ENCODE measurements at regions not wholly inside any gene's neighbourhood (a gene's known extent, or its start where the extent isn't known, plus 50 kb on each side); places are given as distances from the start of the nearest gene placed in this dataset.

GRCh38 chr5:28766565-28767158 is 1728.3 kb upstream of the CDH9 start:
- Histone ChIP-seq H3K4me3 (ENCODE audit: low read length) (no peak overlapping the region), H3K27ac (ENCODE audit: low read depth in 1 of 2, low read length in 2 of 2) (no peak overlapping the region), H3K27me3 (ENCODE audit: control insufficient read depth in 1 of 2, insufficient read depth in 2 of 2, low read length in 2 of 2) (no peaks in the 10 kb centered on the region), H3K36me3 (ENCODE audit: insufficient read depth, low read length) (no peaks in the 10 kb centered on the region), H3K9me3 (ENCODE audit: control insufficient read depth in 1 of 2, insufficient read depth in 1 of 2, low read length in 2 of 2) (peaks cover 0 to 8% of the 10 kb centered on the region in 2 experiments), H3K4me1 (ENCODE audit: insufficient read depth, low read length) (no peaks in the 10 kb centered on the region)
- Mint-ChIP-seq H3K4me3 (no peak overlapping the region), H3K27ac (no peak overlapping the region), H3K9me3 (peaks cover 7% of the 10 kb centered on the region), H3K27me3 (no peaks in the 10 kb centered on the region), H3K36me3 (ENCODE audit: low read depth) (no peaks in the 10 kb centered on the region), H3K4me1 (ENCODE audit: low read depth) (no peaks in the 10 kb centered on the region)
- CTCF ChIA-PET = no interaction called here
- no peak for ATAC-seq (ENCODE audit: poor library complexity)
- POLR2A ChIA-PET = no interaction called here
- intact Hi-C loops (cut with DNase I, micrococcal nuclease) = no loop called here
- no peak for DNase-seq
- TF ChIP-seq CTCF (IDR thresholded peaks at IDR 0.05) = no peak

- TF ChIP-seq CTCF (IDR thresholded peaks at IDR 0.05) = no peak
- Mint-ChIP-seq H3K27me3 (no peaks in the 10 kb centered on the region), H3K4me1 (ENCODE audit: low read depth) (no peaks in the 10 kb centered on the region), H3K9me3 (peaks cover 13% of the 10 kb centered on the region), H3K27ac (no peak overlapping the region), H3K36me3 (ENCODE audit: low read depth) (no peaks in the 10 kb centered on the region), H3K4me3 (no peak overlapping the region)
- H3K4me3 ChIP-seq (ENCODE audit: low read length) = no peak overlapping the region
- H3K27ac ChIP-seq (ENCODE audit: low read depth in 1 of 2, low read length in 2 of 2) = no peak overlapping the region
- no peak for ATAC-seq (ENCODE audit: poor library complexity)
- DNase-seq = no peak
- H3K27me3 ChIP-seq (ENCODE audit: control insufficient read depth in 1 of 2, insufficient read depth in 2 of 2, low read length in 2 of 2) = no peaks in the 10 kb centered on the region
- H3K9me3 ChIP-seq (ENCODE audit: control insufficient read depth in 1 of 2, insufficient read depth in 1 of 2, low read length in 2 of 2) = peaks cover 7 to 15% of the 10 kb centered on the region in 2 experiments
- no peaks in the 10 kb centered on the region for H3K4me1 ChIP-seq (ENCODE audit: insufficient read depth, low read length)
- ChIA-PET CTCF (no interaction called here), POLR2A (no interaction called here)
- intact Hi-C loops (cut with DNase I, micrococcal nuclease) = no loop called here
- H3K36me3 ChIP-seq (ENCODE audit: insufficient read depth, low read length) = no peaks in the 10 kb centered on the region
These were observed 1713.0 kb upstream of the CDH9 start for GRCh38 chr5:28751396-28751795.

GRCh38 chr5:28750251-28750650 is 1711.9 kb upstream of the CDH9 start:
- no peak overlapping the region for H3K27ac ChIP-seq (ENCODE audit: low read depth in 1 of 2, low read length in 2 of 2)
- POLR2A ChIA-PET = no interaction called here

More at GRCh38 chr5:28750251-28750650, 1711.9 kb upstream of the CDH9 start:
- H3K4me3 Mint-ChIP-seq = no peak overlapping the region
- no peaks in the 10 kb centered on the region for H3K36me3 ChIP-seq (ENCODE audit: insufficient read depth, low read length)
- H3K4me1 Mint-ChIP-seq (ENCODE audit: low read depth) = no peaks in the 10 kb centered on the region
- no peak for TF ChIP-seq CTCF (IDR thresholded peaks at IDR 0.05)
- H3K9me3 Mint-ChIP-seq = peaks cover 13% of the 10 kb centered on the region
- no peaks in the 10 kb centered on the region for H3K27me3 Mint-ChIP-seq
- intact Hi-C loops (cut with DNase I, micrococcal nuclease) = no loop called here
- no peaks in the 10 kb centered on the region for H3K4me1 ChIP-seq (ENCODE audit: insufficient read depth, low read length)
- ATAC-seq (ENCODE audit: poor library complexity) (no peak), DNase-seq (no peak)
- no peaks in the 10 kb centered on the region for H3K27me3 ChIP-seq (ENCODE audit: control insufficient read depth in 1 of 2, insufficient read depth in 2 of 2, low read length in 2 of 2)
- H3K27ac Mint-ChIP-seq = no peak overlapping the region
- CTCF ChIA-PET = no interaction called here
- peaks cover 7 to 9% of the 10 kb centered on the region in 2 experiments for H3K9me3 ChIP-seq (ENCODE audit: control insufficient read depth in 1 of 2, insufficient read depth in 1 of 2, low read length in 2 of 2)
- no peaks in the 10 kb centered on the region for H3K36me3 Mint-ChIP-seq (ENCODE audit: low read depth)
- H3K4me3 ChIP-seq (ENCODE audit: low read length) = no peak overlapping the region

Measured in CD4-positive, alpha-beta T cell (primary cell).